ENCODE measurements at regions not wholly inside any gene's neighbourhood (a gene's known extent, or its start where the extent isn't known, plus 50 kb on each side); places are given as distances from the start of the nearest gene placed in this dataset.
A peak's percentile ranks its signal among the peaks of the same experiment; 100 is the strongest.
"Not testable (repeated sequence)": the region's sequence is repeated elsewhere in the genome, so short reads cannot be mapped to it uniquely, and the experiment has no call there.

DNA sequence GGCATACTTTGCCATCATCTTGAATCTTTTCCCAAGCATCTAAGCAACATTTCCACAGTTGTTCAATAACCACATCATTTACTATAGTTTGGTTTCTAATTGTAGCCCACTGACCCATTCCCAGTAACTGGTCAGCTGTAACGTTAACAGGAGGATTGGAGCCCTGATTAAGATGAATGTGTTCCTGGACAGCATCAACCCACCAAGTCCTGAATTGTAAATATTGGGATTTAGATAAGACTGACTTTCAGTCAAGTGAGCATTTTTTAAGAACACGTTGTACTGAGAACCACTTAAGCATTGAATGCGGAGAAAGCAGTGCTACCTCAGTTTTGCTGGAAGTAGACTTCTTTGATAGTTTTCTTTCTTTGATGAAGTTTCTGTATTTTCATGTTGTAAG lies 53.3 kb upstream of the ARL4D start:
- DNase-seq (ENCODE audit: low read depth in 2 of 2, low spot score in 1 of 2): not testable (repeated sequence)

DNA sequence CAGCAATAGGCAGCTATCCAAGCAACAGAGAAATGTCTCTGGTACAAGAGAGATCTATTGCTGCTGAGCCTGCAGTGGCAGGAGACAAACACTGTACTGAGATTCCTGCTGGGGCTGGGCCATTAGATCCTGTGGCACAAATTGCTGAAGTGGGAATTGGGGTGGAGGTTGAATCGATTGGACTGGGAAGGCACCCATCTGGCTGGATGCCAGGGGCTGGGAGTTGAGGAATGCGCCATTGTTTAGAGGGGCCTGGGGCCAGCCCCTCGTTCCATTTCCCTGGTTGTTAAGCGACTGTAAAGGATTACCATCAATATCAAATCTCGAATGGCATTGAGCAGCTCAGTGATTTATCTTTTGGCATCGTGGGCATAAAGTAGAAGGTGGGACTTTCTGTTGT lies 54.1 kb upstream of the ARL4D start:
- DNase-seq (ENCODE audit: low read depth in 2 of 2, low spot score in 1 of 2): no peak

DNA sequence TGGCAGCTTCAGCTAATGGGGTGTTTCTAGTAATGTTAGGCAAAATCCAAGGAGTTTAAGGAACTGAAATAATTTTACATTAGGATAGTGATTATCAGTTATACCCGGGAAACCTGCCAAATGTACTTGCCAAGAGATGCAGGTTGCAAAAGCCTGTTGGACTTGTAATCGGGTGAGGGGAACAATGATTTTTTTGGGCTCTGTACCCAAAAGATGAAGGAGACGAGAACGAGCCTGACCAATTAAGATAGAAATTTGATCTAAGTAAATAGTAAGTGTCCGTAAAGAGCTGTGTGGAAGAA lies 56.3 kb upstream of the ARL4D start:
- DNase-seq (ENCODE audit: low read depth in 2 of 2, low spot score in 1 of 2): no peak

DNA sequence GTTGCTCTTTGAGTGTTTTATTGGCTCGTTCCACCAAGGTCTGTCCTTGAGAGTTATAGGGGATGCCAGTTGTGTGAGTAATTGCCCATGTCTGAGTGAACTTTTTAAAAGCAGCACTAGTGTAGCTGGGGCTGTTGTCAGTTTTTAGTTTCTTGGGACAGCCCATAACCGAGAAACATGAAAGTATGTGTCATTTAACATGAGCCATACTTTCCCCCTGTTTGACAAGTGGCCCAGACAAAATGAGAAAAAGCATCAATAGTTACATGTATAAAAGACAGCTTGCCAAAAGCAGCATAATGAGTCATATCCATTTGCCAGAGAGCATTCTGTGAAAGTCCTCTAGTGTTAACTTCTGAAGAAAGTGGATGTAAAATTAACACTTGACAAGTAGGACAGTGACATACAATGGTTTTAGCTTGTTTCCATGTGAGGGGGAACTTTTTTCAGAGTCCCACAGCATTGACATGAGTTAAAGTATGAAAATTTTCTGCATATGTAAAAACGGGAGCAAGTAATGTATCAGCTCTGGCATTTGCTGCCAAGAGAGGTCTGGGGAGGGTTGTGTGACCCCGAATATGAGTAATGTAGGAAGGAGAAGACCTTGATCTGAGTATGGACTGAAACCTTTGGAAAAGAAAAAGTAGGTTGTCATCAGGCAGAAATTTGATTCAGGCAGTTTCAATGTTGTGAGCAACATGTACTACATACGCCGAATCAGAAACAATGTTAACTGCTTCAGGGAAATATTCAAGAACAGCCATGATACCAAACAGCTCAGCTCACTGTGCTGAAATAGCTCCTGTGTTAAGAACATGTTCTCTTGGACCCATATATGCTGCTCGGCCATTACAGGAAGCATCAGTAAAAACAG lies 56.8 kb upstream of the ARL4D start:
- no peak for DNase-seq (ENCODE audit: low read depth in 2 of 2, low spot score in 1 of 2)

DNA sequence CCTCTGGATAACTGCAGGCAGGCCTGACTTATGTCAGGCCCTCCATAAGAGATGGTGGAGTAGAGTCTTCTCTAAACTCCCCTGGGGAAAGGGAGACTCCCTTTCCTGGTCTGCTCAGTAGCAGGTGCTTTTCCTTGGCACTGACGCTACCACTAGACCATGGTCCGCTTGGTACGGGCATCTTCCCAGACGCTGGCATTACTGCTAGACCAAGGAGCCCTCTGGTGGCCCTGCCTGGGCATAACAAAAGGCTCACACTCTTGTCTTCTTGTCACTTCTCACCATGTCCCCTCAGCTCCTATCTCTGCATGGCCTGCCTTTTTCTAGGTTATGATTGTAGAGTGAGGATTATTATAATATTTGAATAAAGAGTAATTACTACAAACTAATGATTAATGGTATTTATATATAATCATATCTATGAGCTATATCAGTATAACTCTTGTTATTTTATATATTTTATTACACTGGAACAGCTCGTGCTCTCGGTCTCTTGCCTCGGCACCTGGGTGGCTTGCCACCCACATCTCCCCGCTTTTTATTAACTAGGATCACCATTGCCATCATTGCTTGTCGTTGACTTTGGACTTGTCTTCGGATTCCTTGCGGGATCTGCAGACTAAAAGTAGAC lies 59.8 kb upstream of the ARL4D start:
- peak in 1 of 2 donors; percentile 39 for DNase-seq (ENCODE audit: low read depth in 2 of 2, low spot score in 1 of 2)

DNA sequence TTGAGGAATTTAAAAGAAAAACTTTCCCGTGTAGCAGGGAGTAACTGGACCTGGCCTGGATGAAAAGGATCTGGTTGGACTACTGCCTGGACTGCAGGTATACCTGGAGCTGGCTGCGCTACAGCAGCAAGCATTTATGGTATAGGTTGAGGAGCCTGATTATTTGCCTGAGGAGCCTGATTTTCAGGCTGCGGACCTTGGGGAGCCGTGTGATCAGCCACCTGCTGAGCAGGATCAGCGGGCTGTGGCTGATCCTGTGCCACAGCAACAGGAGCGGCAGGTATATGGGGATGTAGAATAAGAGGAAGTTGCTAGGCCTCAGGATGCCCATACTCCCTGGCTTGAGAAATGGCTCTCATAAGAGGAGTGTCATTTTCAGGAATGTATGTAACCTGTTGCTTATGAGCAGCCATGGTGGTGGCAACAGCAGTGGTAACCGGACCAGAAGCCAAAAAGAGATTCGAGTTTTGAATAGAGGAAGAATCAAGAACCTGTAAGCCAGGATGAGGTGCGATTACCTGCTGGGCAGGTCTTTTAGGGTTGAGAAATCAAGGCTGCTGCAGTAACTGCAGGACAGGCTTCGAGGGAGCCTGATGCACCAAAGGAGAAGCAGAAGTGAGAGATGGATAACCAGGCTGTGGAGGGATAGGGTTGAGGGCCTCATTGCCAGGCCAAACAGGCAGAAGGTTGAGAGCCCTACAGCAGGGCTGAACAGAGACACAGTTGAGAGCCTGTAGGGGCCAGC lies 60.9 kb upstream of the ARL4D start:
- DNase-seq (ENCODE audit: low read depth in 2 of 2, low spot score in 1 of 2): no peak

DNA sequence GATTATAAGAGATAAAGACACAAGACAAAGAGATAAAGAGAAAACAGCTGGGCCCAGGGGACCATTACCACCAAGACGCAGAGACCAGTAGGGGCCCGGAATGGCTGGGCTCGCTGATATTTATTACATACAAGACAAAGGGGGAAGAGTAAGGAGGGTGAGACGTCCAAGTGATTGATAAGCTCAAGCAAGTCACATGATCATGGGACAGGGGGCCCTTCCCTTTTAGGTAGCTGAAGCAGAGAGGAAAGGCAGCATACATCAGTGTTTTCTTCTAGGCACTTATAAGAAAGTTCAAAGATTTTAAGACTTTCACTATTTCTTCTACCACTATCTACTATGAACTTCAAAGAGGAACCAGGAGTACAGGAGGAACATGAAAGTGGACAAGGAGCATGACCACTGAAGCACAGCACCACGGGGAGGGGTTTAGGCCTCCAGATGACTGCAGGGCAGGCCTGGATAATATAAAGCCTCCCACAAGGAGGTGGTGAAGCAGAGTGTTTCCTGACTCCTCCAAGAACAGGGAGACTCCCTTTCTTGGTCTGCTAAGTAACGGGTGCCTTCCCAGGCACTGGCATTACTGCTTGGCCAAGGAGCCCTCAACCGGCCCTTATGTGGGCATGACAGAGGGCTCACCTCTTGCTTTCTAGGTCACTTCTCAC lies 63.9 kb upstream of the ARL4D start:
- no peak for DNase-seq (ENCODE audit: low read depth in 2 of 2, low spot score in 1 of 2)

DNA sequence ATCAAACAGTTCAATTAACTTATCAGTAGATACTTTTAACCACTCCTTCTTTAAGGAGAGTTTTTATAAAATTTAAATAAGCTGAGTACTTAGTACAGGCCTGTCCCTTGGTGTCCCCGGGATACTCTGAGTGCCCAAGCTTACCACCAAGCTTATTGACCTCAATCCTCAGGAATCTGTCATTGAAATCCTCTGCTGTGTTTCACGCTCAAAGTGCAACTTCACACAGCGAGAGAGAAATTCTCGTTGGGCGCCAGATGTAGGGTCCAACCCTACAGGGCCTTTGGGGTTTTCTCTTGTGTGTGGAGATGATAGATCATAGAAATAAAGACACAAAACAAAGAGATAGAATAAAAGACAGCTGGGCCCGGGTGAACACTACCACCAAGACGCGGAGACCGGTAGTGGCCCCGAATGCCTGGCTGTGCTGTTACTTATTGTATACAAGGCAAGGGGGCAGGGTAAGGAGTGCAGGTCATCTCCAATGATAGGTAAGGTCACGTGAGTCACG lies 65.3 kb upstream of the ARL4D start:
- no peak for DNase-seq (ENCODE audit: low read depth in 2 of 2, low spot score in 1 of 2)

DNA sequence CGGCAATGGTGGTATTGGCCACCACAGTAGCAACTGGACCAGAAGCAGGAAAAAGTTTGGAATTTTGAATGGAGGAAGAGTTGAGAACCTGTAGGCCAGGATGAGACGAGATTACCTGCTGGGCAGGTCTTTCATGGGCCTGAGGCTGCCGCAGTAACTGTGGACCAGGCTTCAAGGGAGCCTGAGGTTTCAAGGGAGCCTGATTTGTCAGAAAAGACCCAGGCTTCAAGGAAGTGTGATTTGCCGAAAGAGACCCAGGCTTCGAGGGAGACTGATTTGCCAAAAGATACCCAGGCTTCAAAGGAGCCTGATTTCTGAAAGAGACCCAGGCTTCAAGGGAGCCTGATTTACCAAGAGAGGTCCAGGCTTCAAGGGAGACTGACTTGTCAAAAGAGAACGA lies 66.6 kb upstream of the ARL4D start:
- DNase-seq (ENCODE audit: low read depth in 2 of 2, low spot score in 1 of 2): no peak

DNA sequence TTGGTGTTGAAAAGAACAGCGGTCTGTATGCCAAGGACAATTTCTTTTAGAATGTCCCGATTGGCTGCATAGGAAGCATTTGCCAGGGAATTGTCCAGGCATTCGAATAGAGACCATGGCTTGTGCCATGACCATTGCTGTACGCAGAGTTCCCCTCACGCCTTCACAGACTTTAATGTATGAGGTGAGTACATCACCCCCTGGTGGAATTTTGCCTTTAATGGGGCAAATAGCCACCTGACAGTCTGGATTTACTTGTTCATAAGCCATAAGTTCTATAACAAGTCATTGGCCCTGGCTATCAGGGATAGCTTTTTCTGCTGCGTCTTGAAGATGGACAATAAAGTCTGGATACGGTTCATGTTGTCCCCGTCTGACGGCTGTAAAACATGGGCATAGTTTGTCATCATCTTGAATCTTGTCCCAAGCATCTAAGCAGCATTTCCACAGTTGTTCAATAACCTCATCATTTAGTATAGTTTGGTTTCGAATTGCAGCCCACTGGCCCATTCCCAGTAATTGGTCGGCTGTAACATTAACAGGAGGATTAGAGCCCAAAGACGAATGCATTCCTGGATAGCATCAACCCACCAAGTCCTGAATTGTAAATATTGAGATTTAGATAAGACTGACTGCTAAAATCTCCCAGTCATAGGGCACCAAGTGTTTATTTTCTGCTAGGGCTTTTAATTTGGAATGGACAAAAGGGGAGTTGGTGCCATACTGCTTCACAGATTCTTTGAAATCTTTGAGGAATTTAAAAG lies 67.7 kb upstream of the ARL4D start:
- DNase-seq (ENCODE audit: low read depth in 2 of 2, low spot score in 1 of 2): no peak

DNA sequence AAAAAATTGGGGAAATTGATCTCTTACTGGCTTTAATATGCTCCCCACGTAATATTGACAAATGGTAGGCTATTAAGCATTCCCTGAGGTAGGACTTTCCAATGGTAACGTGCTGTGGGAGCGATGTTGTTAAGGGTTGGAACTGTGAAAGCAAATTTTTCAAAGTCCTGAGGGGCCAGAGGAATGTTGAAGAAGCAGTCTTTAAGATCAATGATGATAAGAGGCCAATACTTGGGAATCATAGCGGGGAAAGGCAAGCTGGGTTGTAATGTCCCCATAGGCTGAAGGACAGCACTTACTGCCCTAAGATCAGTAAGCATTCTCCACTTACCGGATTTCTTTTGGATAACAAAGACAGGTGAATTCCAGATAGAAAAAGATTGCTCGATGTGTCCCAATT lies 69.6 kb upstream of the ARL4D start:
- no peak for DNase-seq (ENCODE audit: low read depth in 2 of 2, low spot score in 1 of 2)

DNA sequence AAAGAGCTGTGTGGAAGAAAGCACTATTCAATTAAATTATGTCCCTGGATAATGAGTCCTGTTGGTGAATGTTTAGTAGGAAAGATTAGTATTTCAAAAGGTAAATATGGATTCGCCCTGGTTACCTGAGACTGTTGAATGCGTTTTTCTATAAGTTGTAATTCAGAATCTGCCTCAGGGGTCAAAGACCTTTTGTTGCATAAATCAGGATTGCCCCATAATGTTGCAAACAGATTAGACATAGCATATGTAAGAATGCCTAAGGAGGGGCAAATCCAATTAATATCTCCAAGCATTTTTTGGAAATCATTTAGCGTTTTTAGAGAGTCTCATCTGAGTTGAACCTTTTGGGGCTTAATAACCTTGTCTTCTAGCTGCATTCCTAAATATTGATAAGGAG lies 70.1 kb upstream of the ARL4D start:
- no peak for DNase-seq (ENCODE audit: low read depth in 2 of 2, low spot score in 1 of 2)

DNA sequence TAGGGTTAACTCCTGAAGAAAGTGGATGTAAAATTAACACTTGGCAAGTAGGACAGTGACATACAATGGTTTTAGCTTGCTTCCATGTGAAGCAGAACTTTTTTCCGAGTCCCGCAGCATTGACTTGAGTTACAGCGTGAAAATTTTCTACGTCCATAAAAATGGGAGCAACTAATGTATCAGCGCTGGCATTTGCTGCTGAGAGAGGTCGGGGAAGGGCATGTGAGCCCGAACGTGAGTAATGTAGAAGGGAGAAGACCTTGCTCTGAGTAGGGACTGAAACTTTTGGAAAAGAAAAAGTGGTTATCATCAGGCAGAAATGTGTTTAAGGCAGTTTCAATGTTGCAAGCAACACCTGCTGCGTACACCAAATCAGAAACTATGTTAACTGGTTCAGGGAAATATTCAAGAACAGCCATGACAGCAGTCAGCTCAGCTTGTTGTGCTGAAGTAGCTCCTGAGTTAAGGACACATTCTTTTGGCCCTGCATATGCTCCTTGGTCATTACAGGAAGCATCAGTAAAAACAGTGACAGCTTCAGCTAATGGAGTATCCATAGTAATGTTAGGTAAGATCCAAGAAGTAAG lies 70.9 kb upstream of the ARL4D start:
- no peak for DNase-seq (ENCODE audit: low read depth in 2 of 2, low spot score in 1 of 2)

DNA sequence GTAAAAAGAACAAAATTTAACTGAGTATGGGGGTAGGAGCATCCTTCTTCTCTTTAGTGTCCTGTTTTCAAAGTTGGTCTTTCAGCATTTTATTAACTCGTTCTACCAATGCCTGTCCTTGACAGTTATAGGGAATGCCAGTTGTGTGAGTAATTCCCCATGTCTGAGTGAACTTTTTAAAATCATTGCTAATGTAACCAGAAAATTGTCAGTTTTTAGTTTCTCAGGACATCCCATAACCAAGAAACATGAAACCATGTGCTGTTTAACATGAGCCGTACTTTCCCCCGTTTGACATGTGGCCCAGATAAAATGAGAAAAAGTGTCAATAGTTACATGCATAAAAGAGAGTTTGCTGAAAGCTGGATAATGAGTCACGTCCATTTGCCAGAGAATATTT lies 71.4 kb upstream of the ARL4D start:
- no peak for DNase-seq (ENCODE audit: low read depth in 2 of 2, low spot score in 1 of 2)

DNA sequence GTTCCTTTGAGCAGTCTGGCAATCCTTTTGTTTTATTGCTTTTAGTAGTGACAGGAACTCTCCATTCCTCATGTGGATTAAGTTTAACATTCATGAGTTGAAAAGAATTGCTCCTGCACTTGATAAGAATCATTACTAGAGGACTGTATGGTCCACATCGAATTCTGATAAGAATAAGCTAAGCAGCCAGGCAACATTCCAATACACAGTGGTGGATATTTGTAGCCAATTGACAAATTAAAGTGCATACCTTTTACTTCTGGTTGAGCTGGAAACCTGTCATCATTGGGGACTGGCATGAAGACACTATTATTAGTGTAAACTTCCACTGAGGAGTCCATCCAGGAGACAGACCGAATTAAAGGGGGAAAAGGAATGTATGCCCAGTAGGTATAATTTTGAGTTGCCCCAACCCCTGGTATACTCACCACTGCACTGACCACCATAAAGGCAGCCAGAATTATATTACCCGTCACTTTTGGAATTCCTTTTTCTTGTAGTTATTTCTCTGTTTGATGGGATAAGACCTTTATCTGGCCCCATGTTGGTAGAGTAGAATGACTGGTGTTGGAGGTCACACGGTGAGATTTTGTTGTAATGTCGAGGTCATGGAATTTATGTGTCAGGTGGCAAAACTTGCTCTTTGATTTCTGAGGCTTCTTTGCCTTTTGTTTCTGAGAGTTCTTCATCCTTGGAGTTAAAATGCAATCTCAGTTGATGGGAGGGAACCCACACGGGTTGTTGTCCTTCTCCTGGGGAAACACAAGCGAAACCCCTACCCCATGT lies 72.1 kb upstream of the ARL4D start:
- no peak for DNase-seq (ENCODE audit: low read depth in 2 of 2, low spot score in 1 of 2)

DNA sequence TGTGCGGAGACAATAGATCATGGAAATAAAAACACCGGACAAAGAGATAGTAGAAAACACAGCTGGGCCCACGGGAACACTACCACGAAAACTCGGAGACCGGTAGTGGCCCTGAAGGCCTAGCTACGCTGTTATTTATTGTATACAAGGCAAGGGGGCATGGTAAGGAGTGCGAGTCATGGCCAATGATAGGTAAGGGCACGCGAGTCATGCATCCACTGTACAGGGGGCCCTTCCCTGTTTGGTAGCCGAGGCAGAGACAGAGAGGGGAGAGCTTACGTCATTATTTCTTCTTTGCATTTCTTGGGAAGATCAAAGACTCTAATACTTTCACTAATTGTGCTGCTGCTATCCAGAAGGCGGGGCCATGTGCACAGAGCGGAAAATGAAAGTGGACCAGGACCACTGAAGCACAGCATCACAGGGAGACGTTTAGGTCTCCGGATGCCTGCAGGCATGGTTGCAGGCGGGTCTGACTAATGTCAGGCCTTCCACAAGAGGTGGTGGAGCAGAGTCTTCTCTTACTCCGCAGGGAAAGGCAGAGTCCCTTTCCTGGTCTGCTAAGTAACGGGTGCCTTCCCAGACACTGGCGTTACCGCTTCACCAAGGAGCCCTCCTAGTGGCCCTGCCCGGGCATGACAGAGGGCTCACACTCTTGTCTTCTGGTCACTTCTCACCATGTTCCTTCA lies 74.4 kb upstream of the ARL4D start:
- DNase-seq (ENCODE audit: low read depth in 2 of 2, low spot score in 1 of 2): no peak

DNA sequence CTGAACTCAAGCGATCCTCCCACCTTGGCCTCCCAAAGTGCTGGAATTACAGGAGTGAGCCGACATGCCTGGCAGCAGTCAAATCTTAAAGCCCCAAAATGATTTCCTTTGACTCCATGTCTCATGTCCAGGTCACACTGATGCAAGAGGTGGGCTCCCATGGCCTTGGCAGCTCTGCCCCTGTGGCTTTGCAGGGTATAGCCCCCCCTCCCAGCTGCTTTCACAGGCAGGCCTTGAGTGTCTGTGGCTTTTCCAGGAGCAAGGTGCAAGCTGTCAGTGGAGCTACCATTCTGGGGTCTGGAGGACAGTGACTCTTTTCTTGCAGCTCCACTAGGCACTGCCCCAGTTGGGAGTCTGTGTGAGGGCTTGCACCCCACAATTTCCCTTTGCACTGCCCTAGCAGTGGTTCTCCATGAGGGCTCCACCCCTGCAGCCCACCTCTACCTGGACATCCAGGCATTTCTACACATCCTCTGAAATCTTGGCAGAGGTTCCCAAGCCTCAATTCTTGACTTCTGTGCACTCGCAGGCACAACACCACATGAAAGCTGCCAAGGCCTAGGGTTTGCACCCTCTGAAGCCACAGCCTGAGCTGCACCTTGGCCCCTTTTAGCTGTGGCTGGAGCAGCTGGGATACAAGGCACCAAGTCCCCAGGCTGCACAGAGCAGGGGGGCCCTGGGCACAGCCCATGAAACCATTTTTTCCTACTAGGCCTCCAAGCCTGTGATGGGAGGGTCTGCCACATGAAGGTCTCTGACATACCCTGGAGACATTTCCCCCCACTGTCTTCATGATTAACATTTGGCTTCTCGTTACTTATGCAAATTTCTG lies 79.3 kb upstream of the ARL4D start:
- no peak for DNase-seq (ENCODE audit: low read depth in 2 of 2, low spot score in 1 of 2)

DNA sequence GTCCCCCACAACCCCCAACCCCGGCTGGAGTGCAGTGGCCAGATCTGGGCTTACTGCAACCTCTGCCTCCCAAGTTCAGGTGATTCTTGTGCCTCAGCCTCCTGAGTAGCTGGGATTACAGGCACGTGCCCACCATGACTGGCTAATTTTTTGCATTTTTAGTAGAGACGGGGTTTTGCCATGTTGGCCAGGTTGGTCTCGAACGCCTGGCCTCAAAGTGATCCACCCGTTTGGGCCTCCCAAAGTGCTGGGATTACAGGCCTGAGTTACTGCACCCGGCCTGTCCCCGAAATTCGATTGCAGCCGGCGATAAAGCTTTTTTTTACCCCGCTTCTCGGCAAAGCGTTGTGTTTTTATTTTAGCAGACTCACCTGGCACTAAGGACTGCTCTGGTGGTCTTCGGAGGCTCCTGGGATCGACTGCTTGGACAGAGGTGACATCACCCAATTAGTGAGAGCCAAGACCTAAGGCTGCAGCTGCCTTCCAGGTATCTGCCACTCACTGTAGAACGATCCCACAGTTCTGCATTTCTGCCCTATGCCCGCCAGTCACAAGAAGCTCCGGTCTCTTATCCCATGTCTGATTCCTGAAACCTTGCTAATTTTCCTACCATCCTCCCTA lies 82.2 kb upstream of the ARL4D start:
- DNase-seq (ENCODE audit: low read depth in 2 of 2, low spot score in 1 of 2): no peak
